GM12878 (cell line): ENCODE measurements at regions not wholly inside any gene's neighbourhood (a gene's known extent, or its start where the extent isn't known, plus 50 kb on each side); places are given as distances from the start of the nearest gene placed in this dataset.

Experiments
- ATAC-seq: fragments of 200-7000 bp; cut with Tn5 transposase; 3 replicates; pipeline ENCODE4 v1.9.1; 2020; ENCODE audit warnings: mild to moderate bottlenecking, moderate library complexity
- BruUV-seq: library from RNA; stranded (reverse); fragments of 400-500 nt; replicated peaks from 2 replicates; lab custom pipeline; 2021; lab: Mats Ljungman, UMichigan
- CTCF ChIA-PET: fragments of 300-600 bp; sonication (Branson Sonifier 250); formaldehyde crosslinking; extraction: SDS; loops from one replicate; lab custom pipeline; 2021; ENCODE audit warnings: inconsistent platforms; lab: Yijun Ruan, JAX
- POLR2A ChIA-PET: fragments of 350-600 bp; formaldehyde crosslinking; extraction: SDS; loops from one replicate; lab custom pipeline; 2021; ENCODE audit warnings: inconsistent platforms; lab: Charles Lee
- RAD21 ChIA-PET: fragments of 300-600 bp; sonication (Branson Sonifier 250); formaldehyde crosslinking; loops from one replicate; lab custom pipeline; 2023; ENCODE audit warnings: antibody characterized with exemption; ENCODE audit not compliant: unreplicated experiment; lab: Charles Lee
- SMC1A ChIA-PET: fragments of 300-600 bp; sonication (Branson Sonifier 250); formaldehyde crosslinking; loops from one replicate; lab custom pipeline; 2023; ENCODE audit not compliant: unreplicated experiment, uncharacterized antibody; lab: Charles Lee
- DNase-seq: peaks from one replicate; pipeline ENCODE4 v3.0.0-alpha.2; 2011; ENCODE audit warnings: low read depth, low spot score
- FAIRE-seq: peaks from 3 replicates; lab custom pipeline; 2011; peaks lifted over from hg19 to GRCh38; lab: Jason Lieb, UNC
- H2AFZ ChIP-seq: 2 replicates; pipeline ENCODE4 v1.6.0; 2011; ENCODE audit warnings: low read depth, low read length, control low read depth; ENCODE audit not compliant: control insufficient read depth
- H3K27ac ChIP-seq: 2 replicates; pipeline ENCODE4 v1.5.1; 2011; ENCODE audit warnings: control low read depth; ENCODE audit not compliant: control insufficient read depth, insufficient read depth
- H3K27me3 ChIP-seq, 2 experiments: replicated peaks in 1 of 2; 2 replicates each; pipeline versions ENCODE4 v1.6.0 to v1.6.1; 2011; ENCODE audit warnings: low read length in 1 of 2; ENCODE audit not compliant: control insufficient read depth in 2 of 2, insufficient read depth in 2 of 2
- H3K36me3 ChIP-seq, 2 experiments: 2 replicates each; pipeline ENCODE4 v1.5.1; 2011; ENCODE audit warnings: low read length in 1 of 2; ENCODE audit not compliant: control insufficient read depth in 2 of 2, insufficient read depth in 2 of 2
- H3K4me1 ChIP-seq: 2 replicates; pipeline ENCODE4 v1.6.1; 2011; ENCODE audit warnings: mild to moderate bottlenecking, low read length, moderate library complexity, mixed read lengths; ENCODE audit not compliant: control insufficient read depth, insufficient read depth
- H3K4me2 ChIP-seq: 2 replicates; pipeline ENCODE4 v1.6.0; 2011; ENCODE audit warnings: control low read depth; ENCODE audit not compliant: control insufficient read depth, insufficient read depth
- H3K4me3 ChIP-seq: fragments of 200-600 bp; sonication (generic); 2 replicates; pipeline ENCODE4 v1.5.1; 2016
- H3K79me2 ChIP-seq: 2 replicates; pipeline ENCODE4 v1.6.0; 2011; ENCODE audit warnings: low read length; ENCODE audit not compliant: control insufficient read depth, insufficient read depth
- H3K9ac ChIP-seq: 2 replicates; pipeline ENCODE4 v1.8.0; 2011; ENCODE audit warnings: low read length, control low read depth, mixed read lengths; ENCODE audit not compliant: control insufficient read depth, insufficient read depth
- H3K9me3 ChIP-seq: replicated peaks from 3 replicates; pipeline ENCODE4 v1.5.1; 2011; ENCODE audit warnings: mild to moderate bottlenecking, low read length; ENCODE audit not compliant: control insufficient read depth, insufficient read depth
- H4K20me1 ChIP-seq: 2 replicates; pipeline ENCODE4 v1.6.0; 2011; ENCODE audit not compliant: control insufficient read depth, insufficient read depth
- BCL11A ChIP-seq: IDR thresholded peaks from 2 replicates; pipeline ENCODE4 v1.6.1; 2011; ENCODE audit warnings: low read depth, low read length
- E4F1 ChIP-seq: fragments of 450-650 bp; IDR thresholded peaks from 2 replicates; pipeline ENCODE4 v1.6.1; 2018; ENCODE audit warnings: borderline replicate concordance, mild to moderate bottlenecking; ENCODE audit not compliant: partially characterized antibody
- ETV6 ChIP-seq, 2 experiments: fragments of 450-650 bp in 1 of 2; IDR thresholded peaks in 1 of 2; conservative IDR thresholded peaks in 1 of 2; 2 replicates each; pipeline ENCODE4 v1.6.1; 2014; ENCODE audit warnings: antibody characterized with exemption in 1 of 2, borderline replicate concordance in 1 of 2, low read depth in 1 of 2, mild to moderate bottlenecking in 1 of 2, moderate library complexity in 1 of 2
- GABPA ChIP-seq: IDR thresholded peaks from 2 replicates; pipeline ENCODE4 v1.6.1; 2014; ENCODE audit warnings: antibody characterized with exemption, low read depth, mild to moderate bottlenecking, inconsistent platforms
- GATAD2B ChIP-seq: fragments of 450-650 bp; conservative IDR thresholded peaks from 2 replicates; pipeline ENCODE4 v1.6.1; 2017; ENCODE audit warnings: low read depth, mild to moderate bottlenecking, moderate library complexity
- IRF4 ChIP-seq: IDR thresholded peaks from 2 replicates; pipeline ENCODE4 v1.6.1; 2011; ENCODE audit warnings: low read depth, low read length
- IRF5 ChIP-seq: fragments of 450-650 bp; IDR thresholded peaks from 2 replicates; pipeline ENCODE4 v1.6.1; 2017; ENCODE audit warnings: borderline replicate concordance
- KAT2A ChIP-seq: conservative IDR thresholded peaks from 2 replicates; pipeline ENCODE4 v1.6.1; 2011; ENCODE audit warnings: low read depth, low read length; ENCODE audit not compliant: control insufficient read depth
- MEF2A ChIP-seq: IDR thresholded peaks from 2 replicates; pipeline ENCODE4 v1.6.1; 2011; ENCODE audit warnings: low read depth, mild to moderate bottlenecking, low read length, moderate library complexity; ENCODE audit not compliant: insufficient read depth
- MTA2 ChIP-seq: fragments of 450-650 bp; IDR thresholded peaks from 2 replicates; pipeline ENCODE4 v1.6.1; 2016; ENCODE audit warnings: low read depth, mild to moderate bottlenecking, moderate library complexity
- NFYB ChIP-seq: IDR thresholded peaks from 2 replicates; pipeline ENCODE4 v1.6.1; 2011; ENCODE audit warnings: low read depth, mild to moderate bottlenecking, low read length, improper control_type of control experiment, moderate library complexity; ENCODE audit not compliant: insufficient read depth
- NR2C2 ChIP-seq: IDR thresholded peaks from 2 replicates; pipeline ENCODE4 v1.6.1; 2011; ENCODE audit warnings: borderline replicate concordance, low read depth; ENCODE audit not compliant: control insufficient read depth, insufficient read length
- PAX8 ChIP-seq: fragments of 450-650 bp; IDR thresholded peaks from 2 replicates; pipeline ENCODE4 v1.6.1; 2017; ENCODE audit warnings: mild to moderate bottlenecking, moderate library complexity
- RAD51 ChIP-seq: fragments of 450-650 bp; IDR thresholded peaks from 2 replicates; pipeline ENCODE4 v1.6.1; 2016; ENCODE audit warnings: moderate library complexity, mild to moderate bottlenecking, inconsistent platforms
- SPI1 ChIP-seq: IDR thresholded peaks from 2 replicates; pipeline ENCODE4 v1.6.1; 2011; ENCODE audit warnings: low read depth, mild to moderate bottlenecking, low read length, moderate library complexity, borderline replicate concordance; ENCODE audit not compliant: insufficient read depth
- ZNF217 ChIP-seq: fragments of 450-650 bp; IDR thresholded peaks from 2 replicates; pipeline ENCODE4 v1.6.1; 2017; ENCODE audit warnings: antibody characterized with exemption, mild to moderate bottlenecking
- ZNF24 ChIP-seq: fragments of 450-650 bp; IDR thresholded peaks from 2 replicates; pipeline ENCODE4 v1.6.1; 2017; ENCODE audit warnings: antibody characterized with exemption, mild to moderate bottlenecking
- ZNF622 ChIP-seq: fragments of 450-650 bp; IDR thresholded peaks from 2 replicates; pipeline ENCODE4 v1.6.1; 2017; ENCODE audit warnings: mild to moderate bottlenecking, inconsistent platforms
- WGBS: methylation state at CpG from one replicate; pipeline ENCODE4 v1.1.6; 2016; ENCODE audit warnings: low lambda C conversion rate; ENCODE audit not compliant: insufficient replicate concordance, insufficient coverage; ENCODE audit errors: missing lambda C conversion rate; 5-methylcytosine and 5-hydroxymethylcytosine counted together
- in situ Hi-C: fragments of 300-500 bp; cut with MboI; formaldehyde crosslinking; loops from 9 replicates; pipeline ENCODE4 v1.14.3; 2018; ENCODE audit warnings: mixed read lengths
- intact Hi-C: fragments of 100-400 bp; cut with micrococcal nuclease; formaldehyde crosslinking; loops from one replicate; pipeline ENCODE4 v1.14.2; 2022; ENCODE audit not compliant: unreplicated experiment

GRCh38 chr11:27233654-27234042, 129.4 kb downstream of the CCDC34 start (continued):
- no peak for TF ChIP-seq E4F1

GRCh38 chr11:27231530-27231929, 131.5 kb downstream of the CCDC34 start:
- no peaks in the 10 kb centered on the region for H3K79me2 ChIP-seq
- no peak overlapping the region for H3K9ac ChIP-seq
- no peak for ATAC-seq
- SMC1A ChIA-PET, result interaction anchor here (0.7 to 9.2 kb wide), 9 partner anchors 9 to 808 kb away, joined by 3 to 189 read pairs (median 4); no protein-coding TSS in a partner anchor
- no peak for FAIRE-seq
- no peak overlapping the region for H2AFZ ChIP-seq
- no peak overlapping the region for H3K4me3 ChIP-seq
- CTCF ChIA-PET, result interaction anchor here (0.7 to 5.3 kb wide), 7 partner anchors 14 to 922 kb away, joined by 3 to 58 read pairs (median 3); no protein-coding TSS in a partner anchor
- intact Hi-C loops, result loop anchor here (5.0 to 10.0 kb wide), 3 partner anchors 47 to 607 kb away; partner anchors contain the start of gene CCDC34
- in situ Hi-C loops, result no loop called here
- H3K36me3 ChIP-seq, result no peaks in the 10 kb centered on the region
- 72% methylated on average over 6 of the region's 6 CpGs for WGBS
- no peaks in the 10 kb centered on the region for H4K20me1 ChIP-seq
- H3K4me2 ChIP-seq, result no peak overlapping the region
- H3K9me3 ChIP-seq, result no peaks in the 10 kb centered on the region
- H3K27ac ChIP-seq, result no peak overlapping the region
- BruUV-seq, result no TSS peak
- H3K27me3 ChIP-seq, result no peaks in the 10 kb centered on the region
- TF ChIP-seq MTA2, result no peak
- TF ChIP-seq IRF4, result no peak
- no peak for TF ChIP-seq GATAD2B
- TF ChIP-seq GABPA, result no peak
- no peak for TF ChIP-seq NR2C2
- TF ChIP-seq IRF5, result no peak
- TF ChIP-seq ETV6 (conservative IDR thresholded peaks at IDR 0.05 in 1 of 2, IDR thresholded peaks at IDR 0.05 in 1 of 2; ENCODE audit: borderline replicate concordance in 1 of 2, low read depth in 1 of 2), result no peak
- TF ChIP-seq NFYB, result no peak
- no peak for TF ChIP-seq RAD51
- TF ChIP-seq ZNF622, result no peak
- no peak for TF ChIP-seq MEF2A
- no peak for TF ChIP-seq ZNF217
- TF ChIP-seq BCL11A, result no peak
- TF ChIP-seq KAT2A, result no peak
- no peak for TF ChIP-seq ZNF24
- TF ChIP-seq SPI1, result no peak
- TF ChIP-seq PAX8, result no peak
- RAD21 ChIA-PET, result interaction anchor here (1.0 to 6.0 kb wide), 4 partner anchors 17 to 65 kb away, joined by 3 to 73 read pairs (median 4); no protein-coding TSS in a partner anchor
- POLR2A ChIA-PET, result interaction anchor here (1.4 to 2.2 kb wide), 2 partner anchors 14 to 18 kb away, joined by 3 to 6 read pairs; no protein-coding TSS in a partner anchor
- DNase-seq, result no peak
- H3K4me1 ChIP-seq, result peaks cover 3% of the 10 kb centered on the region; the same call in 1 of the 2 replicates
